GM12878 (cell line): ENCODE measurements at regions not wholly inside any gene's neighbourhood (a gene's known extent, or its start where the extent isn't known, plus 50 kb on each side); places are given as distances from the start of the nearest gene placed in this dataset.

Source experiments
- ATAC-seq: fragments of 200-7000 bp; cut with Tn5 transposase; 3 replicates; pipeline ENCODE4 v1.9.1; 2020; ENCODE audit warnings: mild to moderate bottlenecking, moderate library complexity
- BruUV-seq: library from RNA; stranded (reverse); fragments of 400-500 nt; replicated peaks from 2 replicates; lab custom pipeline; 2021; lab: Mats Ljungman, UMichigan
- CTCF ChIA-PET: fragments of 300-600 bp; sonication (Branson Sonifier 250); formaldehyde crosslinking; extraction: SDS; loops from one replicate; lab custom pipeline; 2021; ENCODE audit warnings: inconsistent platforms; lab: Yijun Ruan, JAX
- POLR2A ChIA-PET: fragments of 350-600 bp; formaldehyde crosslinking; extraction: SDS; loops from one replicate; lab custom pipeline; 2021; ENCODE audit warnings: inconsistent platforms; lab: Charles Lee
- RAD21 ChIA-PET: fragments of 300-600 bp; sonication (Branson Sonifier 250); formaldehyde crosslinking; loops from one replicate; lab custom pipeline; 2023; ENCODE audit warnings: antibody characterized with exemption; ENCODE audit not compliant: unreplicated experiment; lab: Charles Lee
- SMC1A ChIA-PET: fragments of 300-600 bp; sonication (Branson Sonifier 250); formaldehyde crosslinking; loops from one replicate; lab custom pipeline; 2023; ENCODE audit not compliant: unreplicated experiment, uncharacterized antibody; lab: Charles Lee
- DNase-seq: peaks from one replicate; pipeline ENCODE4 v3.0.0-alpha.2; 2011; ENCODE audit warnings: low read depth, low spot score
- FAIRE-seq: peaks from 3 replicates; lab custom pipeline; 2011; peaks lifted over from hg19 to GRCh38; lab: Jason Lieb, UNC
- H2AFZ ChIP-seq: 2 replicates; pipeline ENCODE4 v1.6.0; 2011; ENCODE audit warnings: low read depth, low read length, control low read depth; ENCODE audit not compliant: control insufficient read depth
- H3K27ac ChIP-seq: 2 replicates; pipeline ENCODE4 v1.5.1; 2011; ENCODE audit warnings: control low read depth; ENCODE audit not compliant: control insufficient read depth, insufficient read depth
- H3K27me3 ChIP-seq, 2 experiments: replicated peaks in 1 of 2; 2 replicates each; pipeline versions ENCODE4 v1.6.0 to v1.6.1; 2011; ENCODE audit warnings: low read length in 1 of 2; ENCODE audit not compliant: control insufficient read depth in 2 of 2, insufficient read depth in 2 of 2
- H3K36me3 ChIP-seq, 2 experiments: 2 replicates each; pipeline ENCODE4 v1.5.1; 2011; ENCODE audit warnings: low read length in 1 of 2; ENCODE audit not compliant: control insufficient read depth in 2 of 2, insufficient read depth in 2 of 2
- H3K4me1 ChIP-seq: 2 replicates; pipeline ENCODE4 v1.6.1; 2011; ENCODE audit warnings: mild to moderate bottlenecking, low read length, moderate library complexity, mixed read lengths; ENCODE audit not compliant: control insufficient read depth, insufficient read depth
- H3K4me2 ChIP-seq: 2 replicates; pipeline ENCODE4 v1.6.0; 2011; ENCODE audit warnings: control low read depth; ENCODE audit not compliant: control insufficient read depth, insufficient read depth
- H3K4me3 ChIP-seq: fragments of 200-600 bp; sonication (generic); 2 replicates; pipeline ENCODE4 v1.5.1; 2016
- H3K79me2 ChIP-seq: 2 replicates; pipeline ENCODE4 v1.6.0; 2011; ENCODE audit warnings: low read length; ENCODE audit not compliant: control insufficient read depth, insufficient read depth
- H3K9ac ChIP-seq: 2 replicates; pipeline ENCODE4 v1.8.0; 2011; ENCODE audit warnings: low read length, control low read depth, mixed read lengths; ENCODE audit not compliant: control insufficient read depth, insufficient read depth
- H3K9me3 ChIP-seq: replicated peaks from 3 replicates; pipeline ENCODE4 v1.5.1; 2011; ENCODE audit warnings: mild to moderate bottlenecking, low read length; ENCODE audit not compliant: control insufficient read depth, insufficient read depth
- H4K20me1 ChIP-seq: 2 replicates; pipeline ENCODE4 v1.6.0; 2011; ENCODE audit not compliant: control insufficient read depth, insufficient read depth
- KDM1A ChIP-seq: fragments of 200-600 bp; sonication (generic); IDR thresholded peaks from 2 replicates; pipeline ENCODE4 v1.6.1; 2016; ENCODE audit warnings: borderline replicate concordance
- NR2C2 ChIP-seq: IDR thresholded peaks from 2 replicates; pipeline ENCODE4 v1.6.1; 2011; ENCODE audit warnings: borderline replicate concordance, low read depth; ENCODE audit not compliant: control insufficient read depth, insufficient read length
- SMC3 ChIP-seq: IDR thresholded peaks from 2 replicates; pipeline ENCODE4 v1.6.1; 2011; ENCODE audit warnings: low read length, improper control_type of control experiment, borderline replicate concordance
- TCF3 ChIP-seq: IDR thresholded peaks from 2 replicates; pipeline ENCODE4 v1.6.1; 2012; ENCODE audit warnings: low read depth, mild to moderate bottlenecking, low read length, borderline replicate concordance; ENCODE audit not compliant: insufficient read depth
- ZNF207 ChIP-seq: fragments of 450-650 bp; IDR thresholded peaks from 2 replicates; pipeline ENCODE4 v1.6.1; 2014; ENCODE audit warnings: antibody characterized with exemption, mild to moderate bottlenecking, borderline replicate concordance
- WGBS: methylation state at CpG from one replicate; pipeline ENCODE4 v1.1.6; 2016; ENCODE audit warnings: low lambda C conversion rate; ENCODE audit not compliant: insufficient replicate concordance, insufficient coverage; ENCODE audit errors: missing lambda C conversion rate; 5-methylcytosine and 5-hydroxymethylcytosine counted together
- in situ Hi-C: fragments of 300-500 bp; cut with MboI; formaldehyde crosslinking; loops from 9 replicates; pipeline ENCODE4 v1.14.3; 2018; ENCODE audit warnings: mixed read lengths
- intact Hi-C: fragments of 100-400 bp; cut with micrococcal nuclease; formaldehyde crosslinking; loops from one replicate; pipeline ENCODE4 v1.14.2; 2022; ENCODE audit not compliant: unreplicated experiment
- TF ChIP-seq, protein P1 (sequence below): IDR thresholded peaks from 2 replicates; pipeline ENCODE4 v1.6.1; 2011; ENCODE audit warnings: low read depth, low read length, improper control_type of control experiment, borderline replicate concordance
- TF ChIP-seq, protein P2 (sequence below): fragments of 450-650 bp; IDR thresholded peaks from 2 replicates; pipeline ENCODE4 v1.6.1; 2017; ENCODE audit warnings: mild to moderate bottlenecking, low read depth, inconsistent platforms; ENCODE audit not compliant: poor library complexity, severe bottlenecking

DNA sequence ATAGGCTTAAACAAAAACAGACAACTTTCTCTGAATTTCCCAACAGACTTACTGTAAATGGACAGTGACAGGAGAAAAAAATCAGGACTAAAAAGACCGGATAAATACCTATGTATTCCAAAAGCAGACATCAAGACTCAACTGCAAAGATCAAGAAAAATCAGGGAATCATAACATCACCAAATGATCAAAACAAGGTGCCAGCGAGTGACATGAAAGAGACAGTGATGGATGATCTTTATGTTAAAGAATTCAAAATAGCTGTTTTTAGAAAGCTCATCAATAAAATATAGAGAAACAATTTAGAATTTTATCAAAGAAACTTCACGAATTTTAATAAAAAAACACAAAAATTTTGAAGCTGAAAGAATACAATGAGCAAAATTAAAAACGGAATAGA is 952.5 kb upstream of the ATXN7L3B start:
- POLR2A ChIA-PET, result no interaction called here
- no peak overlapping the region for H2AFZ ChIP-seq
- WGBS, result 0% methylated on average over 4 of the region's 4 CpGs
- FAIRE-seq (no peak), ATAC-seq (no peak), DNase-seq (no peak)
- SMC1A ChIA-PET, result no interaction called here
- H3K79me2 ChIP-seq, result no peaks in the 10 kb centered on the region
- no peaks in the 10 kb centered on the region for H3K4me1 ChIP-seq
- no TSS peak for BruUV-seq
- no peaks in the 10 kb centered on the region for H4K20me1 ChIP-seq
- intact Hi-C loops (no loop called here), in situ Hi-C loops (no loop called here)
- RAD21 ChIA-PET, result no interaction called here
- CTCF ChIA-PET, result no interaction called here
- H3K4me2 ChIP-seq, result no peak overlapping the region
- TF ChIP-seq NR2C2, result no peak
- no peak for TF ChIP-seq SMC3
- TF ChIP-seq, protein P1, sequence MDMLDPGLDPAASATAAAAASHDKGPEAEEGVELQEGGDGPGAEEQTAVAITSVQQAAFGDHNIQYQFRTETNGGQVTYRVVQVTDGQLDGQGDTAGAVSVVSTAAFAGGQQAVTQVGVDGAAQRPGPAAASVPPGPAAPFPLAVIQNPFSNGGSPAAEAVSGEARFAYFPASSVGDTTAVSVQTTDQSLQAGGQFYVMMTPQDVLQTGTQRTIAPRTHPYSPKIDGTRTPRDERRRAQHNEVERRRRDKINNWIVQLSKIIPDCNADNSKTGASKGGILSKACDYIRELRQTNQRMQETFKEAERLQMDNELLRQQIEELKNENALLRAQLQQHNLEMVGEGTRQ, result no peak
- TF ChIP-seq, protein P2, sequence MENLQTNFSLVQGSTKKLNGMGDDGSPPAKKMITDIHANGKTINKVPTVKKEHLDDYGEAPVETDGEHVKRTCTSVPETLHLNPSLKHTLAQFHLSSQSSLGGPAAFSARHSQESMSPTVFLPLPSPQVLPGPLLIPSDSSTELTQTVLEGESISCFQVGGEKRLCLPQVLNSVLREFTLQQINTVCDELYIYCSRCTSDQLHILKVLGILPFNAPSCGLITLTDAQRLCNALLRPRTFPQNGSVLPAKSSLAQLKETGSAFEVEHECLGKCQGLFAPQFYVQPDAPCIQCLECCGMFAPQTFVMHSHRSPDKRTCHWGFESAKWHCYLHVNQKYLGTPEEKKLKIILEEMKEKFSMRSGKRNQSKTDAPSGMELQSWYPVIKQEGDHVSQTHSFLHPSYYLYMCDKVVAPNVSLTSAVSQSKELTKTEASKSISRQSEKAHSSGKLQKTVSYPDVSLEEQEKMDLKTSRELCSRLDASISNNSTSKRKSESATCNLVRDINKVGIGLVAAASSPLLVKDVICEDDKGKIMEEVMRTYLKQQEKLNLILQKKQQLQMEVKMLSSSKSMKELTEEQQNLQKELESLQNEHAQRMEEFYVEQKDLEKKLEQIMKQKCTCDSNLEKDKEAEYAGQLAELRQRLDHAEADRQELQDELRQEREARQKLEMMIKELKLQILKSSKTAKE, result no peak
- no peak for TF ChIP-seq TCF3
- TF ChIP-seq ZNF207, result no peak
- no peak for TF ChIP-seq KDM1A
- H3K27ac ChIP-seq, result no peak overlapping the region
- H3K36me3 ChIP-seq, result no peaks in the 10 kb centered on the region
- no peaks in the 10 kb centered on the region for H3K27me3 ChIP-seq
- no peaks in the 10 kb centered on the region for H3K9me3 ChIP-seq
- no peak overlapping the region for H3K9ac ChIP-seq
- H3K4me3 ChIP-seq, result no peak overlapping the region
